Astrocyte (in vitro differentiated cells and primary cell): ENCODE measurements at regions not wholly inside any gene's neighbourhood (a gene's known extent, or its start where the extent isn't known, plus 50 kb on each side); places are given as distances from the start of the nearest gene placed in this dataset.

Source experiments
- DNase-seq: peaks from one replicate; pipeline ENCODE4 v3.0.0-alpha.2; 2010; ENCODE audit warnings: low read depth
- FAIRE-seq: peaks from 2 replicates; lab custom pipeline; 2011; peaks lifted over from hg19 to GRCh38; lab: Jason Lieb, UNC
- H2AFZ ChIP-seq: 2 replicates; pipeline ENCODE4 v1.6.0; 2012; ENCODE audit warnings: low read depth, low read length, inconsistent platforms
- H3K27ac ChIP-seq: 2 replicates; pipeline ENCODE4 v1.5.1; 2011; ENCODE audit warnings: low read depth, low read length, inconsistent platforms
- H3K27me3 ChIP-seq: 2 replicates; pipeline ENCODE4 v1.6.0; 2011; ENCODE audit warnings: low read length, inconsistent platforms; ENCODE audit not compliant: insufficient read depth
- H3K36me3 ChIP-seq: 2 replicates; pipeline ENCODE4 v1.5.1; 2011; ENCODE audit warnings: low read length, inconsistent platforms; ENCODE audit not compliant: insufficient read depth
- H3K4me1 ChIP-seq: 2 replicates; pipeline ENCODE4 v1.5.1; 2011; ENCODE audit warnings: low read length, inconsistent platforms; ENCODE audit not compliant: insufficient read depth
- H3K4me2 ChIP-seq: 2 replicates; pipeline ENCODE4 v1.6.0; 2012; ENCODE audit warnings: low read length, inconsistent platforms
- H3K4me3 ChIP-seq: 2 replicates; pipeline ENCODE4 v1.5.1; 2011; ENCODE audit warnings: low read depth, mild to moderate bottlenecking, low read length, inconsistent platforms; ENCODE audit not compliant: insufficient read depth
- H3K79me2 ChIP-seq: 2 replicates; pipeline ENCODE4 v1.6.0; 2012; ENCODE audit warnings: mild to moderate bottlenecking, low read length, inconsistent platforms; ENCODE audit not compliant: insufficient read depth
- H3K9ac ChIP-seq: 2 replicates; pipeline ENCODE4 v1.6.0; 2012; ENCODE audit warnings: mild to moderate bottlenecking, low read length, inconsistent platforms
- H3K9me3 ChIP-seq: 2 replicates; pipeline ENCODE4 v1.5.1; 2012; ENCODE audit warnings: low read depth, mild to moderate bottlenecking, low read length, inconsistent platforms; ENCODE audit not compliant: insufficient read depth
- H4K20me1 ChIP-seq: 2 replicates; pipeline ENCODE4 v1.6.0; 2012; ENCODE audit warnings: low read length, inconsistent platforms; ENCODE audit not compliant: insufficient read depth
- H3K27ac Mint-ChIP-seq: one replicate; pipeline ENCODE4 v1.8.0; 2021; ENCODE audit warnings: mild to moderate bottlenecking, mixed read lengths; ENCODE audit not compliant: unreplicated experiment
- H3K27me3 Mint-ChIP-seq: one replicate; pipeline ENCODE4 v1.8.0; 2021; ENCODE audit warnings: low read depth, mixed read lengths; ENCODE audit not compliant: unreplicated experiment
- H3K36me3 Mint-ChIP-seq: one replicate; pipeline ENCODE4 v1.8.0; 2021; ENCODE audit warnings: low read depth, mixed read lengths; ENCODE audit not compliant: unreplicated experiment
- H3K4me1 Mint-ChIP-seq: one replicate; pipeline ENCODE4 v1.8.0; 2021; ENCODE audit warnings: low read depth, mixed read lengths; ENCODE audit not compliant: unreplicated experiment
- H3K4me3 Mint-ChIP-seq: one replicate; pipeline ENCODE4 v1.8.0; 2021; ENCODE audit warnings: mild to moderate bottlenecking, moderate library complexity, mixed read lengths; ENCODE audit not compliant: unreplicated experiment
- H3K9me3 Mint-ChIP-seq: one replicate; pipeline ENCODE4 v1.8.0; 2021; ENCODE audit warnings: mild to moderate bottlenecking, mixed read lengths; ENCODE audit not compliant: unreplicated experiment
- CTCF ChIP-seq: IDR thresholded peaks from 2 replicates; pipeline ENCODE4 v1.5.1; 2011; ENCODE audit warnings: low read depth, mild to moderate bottlenecking, inconsistent platforms, low read length, moderate library complexity; ENCODE audit not compliant: insufficient read depth
- EZH2 ChIP-seq: IDR thresholded peaks from 2 replicates; pipeline ENCODE4 v1.6.1; 2012; ENCODE audit warnings: mild to moderate bottlenecking, low read length, inconsistent platforms; ENCODE audit not compliant: insufficient read depth

DNA sequence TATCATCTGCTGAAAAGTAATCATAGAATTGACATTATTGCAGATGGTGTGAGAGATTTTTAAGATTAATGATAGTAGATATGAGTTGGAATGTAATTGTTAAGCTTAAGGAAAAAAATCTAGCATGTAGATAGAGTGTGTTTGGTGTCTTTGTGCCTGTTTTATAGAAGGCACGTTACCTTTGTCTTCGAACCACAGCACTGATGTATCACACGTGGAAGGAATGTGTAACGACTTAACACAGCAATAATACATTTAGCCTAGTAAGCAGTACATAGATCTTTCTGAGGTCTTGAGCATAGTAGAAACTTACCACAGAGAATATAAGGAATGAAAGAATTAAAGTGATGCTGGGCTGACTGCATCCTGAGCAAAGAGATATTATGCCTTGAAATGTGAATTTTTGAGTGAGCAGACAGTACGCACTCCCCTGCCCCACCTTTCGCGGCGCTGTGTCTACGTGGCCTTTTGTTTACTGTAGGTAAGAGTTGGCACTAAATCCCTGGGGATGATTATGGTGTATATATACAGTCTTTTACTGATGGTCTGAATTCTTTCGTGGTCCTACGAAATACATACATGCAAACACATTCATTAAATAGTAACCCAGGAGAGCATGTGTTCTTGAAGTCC lies 217.6 kb upstream of the TOPAZ1 start:
- Histone ChIP-seq H3K27ac (no peak overlapping the region), H3K9ac (no peak overlapping the region), H3K27me3 (peaks cover 10% of the 10 kb centered on the region), H4K20me1 (peaks cover 3% of the 10 kb centered on the region), H3K4me2 (no peak overlapping the region), H3K79me2 (no peaks in the 10 kb centered on the region), H3K36me3 (no peaks in the 10 kb centered on the region), H2AFZ (no peak overlapping the region), H3K9me3 (no peaks in the 10 kb centered on the region), H3K4me3 (no peak overlapping the region), H3K4me1 (no peaks in the 10 kb centered on the region)
- Mint-ChIP-seq H3K4me1 (peaks cover 31% of the 10 kb centered on the region), H3K27ac (no peak overlapping the region), H3K27me3 (no peaks in the 10 kb centered on the region), H3K9me3 (no peaks in the 10 kb centered on the region), H3K4me3 (no peak overlapping the region), H3K36me3 (peaks cover 15% of the 10 kb centered on the region)
- DNase-seq (no peak), FAIRE-seq (no peak)
- TF ChIP-seq CTCF (no peak), EZH2 (no peak)

DNA sequence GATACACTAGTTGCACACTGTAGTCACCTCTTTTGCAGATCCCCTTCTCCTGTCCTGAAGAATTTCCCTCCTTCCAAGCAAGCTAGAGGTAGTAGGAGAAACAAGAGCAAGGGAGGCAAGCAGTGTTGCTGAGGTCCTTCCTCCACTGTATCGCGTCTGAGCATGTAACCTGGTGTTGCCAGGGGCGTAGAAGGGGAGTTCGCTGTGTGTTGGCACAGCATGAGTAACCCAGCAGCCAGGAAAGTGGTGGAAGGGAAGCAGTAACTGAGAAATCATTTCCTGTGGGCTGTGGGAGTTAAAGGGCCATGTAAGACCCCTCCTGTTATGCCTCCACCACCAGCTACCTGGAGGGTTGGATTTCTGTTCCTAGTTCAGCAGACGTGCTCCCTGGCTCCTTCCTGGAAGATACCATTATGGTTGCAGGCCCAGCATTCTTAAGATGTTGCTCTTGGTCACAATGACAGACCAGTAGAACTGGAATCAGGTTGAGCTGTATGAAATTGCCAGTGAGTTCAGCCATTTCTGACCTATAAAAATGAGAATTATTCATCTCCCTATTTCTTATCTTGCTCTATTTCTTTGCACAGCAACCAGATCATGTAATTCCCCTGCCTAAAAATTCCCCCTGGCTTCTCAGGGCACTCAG lies 215.3 kb upstream of the TOPAZ1 start:
- Histone ChIP-seq H3K27ac (no peak overlapping the region), H3K36me3 (no peaks in the 10 kb centered on the region), H3K4me2 (no peak overlapping the region), H2AFZ (no peak overlapping the region), H3K4me3 (no peak overlapping the region), H3K9me3 (no peaks in the 10 kb centered on the region), H4K20me1 (peaks cover 2% of the 10 kb centered on the region), H3K4me1 (no peaks in the 10 kb centered on the region), H3K79me2 (no peaks in the 10 kb centered on the region), H3K9ac (no peak overlapping the region), H3K27me3 (peaks cover 4% of the 10 kb centered on the region)
- H3K27ac Mint-ChIP-seq = no peak overlapping the region
- peaks cover 25% of the 10 kb centered on the region for H3K4me1 Mint-ChIP-seq
- FAIRE-seq (no peak), DNase-seq (no peak)
- no peak overlapping the region for H3K4me3 Mint-ChIP-seq
- no peaks in the 10 kb centered on the region for H3K27me3 Mint-ChIP-seq
- no peaks in the 10 kb centered on the region for H3K9me3 Mint-ChIP-seq
- TF ChIP-seq EZH2 = no peak
- no peak for TF ChIP-seq CTCF
- peaks cover 17% of the 10 kb centered on the region for H3K36me3 Mint-ChIP-seq

DNA sequence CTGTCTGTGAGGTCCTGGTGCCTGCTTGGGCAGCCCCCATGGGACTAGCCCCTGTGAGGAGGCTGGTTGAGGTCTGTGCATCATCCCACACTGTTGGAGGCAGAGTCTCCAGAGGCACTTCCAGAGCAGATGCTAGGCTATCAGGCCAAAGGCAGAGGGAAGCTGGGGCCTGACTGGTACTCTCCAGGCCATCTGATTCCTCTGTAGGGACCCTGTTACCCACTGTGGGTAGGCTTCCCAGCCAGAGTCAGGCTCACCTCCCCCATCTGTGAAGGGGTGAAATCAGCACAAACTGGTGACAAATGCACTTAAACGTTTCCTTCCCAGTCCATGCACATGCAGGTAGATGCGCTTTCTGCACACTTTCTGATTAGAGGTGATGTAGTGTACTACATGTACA lies 212.6 kb upstream of the TOPAZ1 start:
- H3K36me3 ChIP-seq = no peaks in the 10 kb centered on the region
- peaks cover 34% of the 10 kb centered on the region for H3K4me1 Mint-ChIP-seq
- no peaks in the 10 kb centered on the region for H4K20me1 ChIP-seq
- no peaks in the 10 kb centered on the region for H3K27me3 Mint-ChIP-seq
- FAIRE-seq = no peak
- H3K4me3 Mint-ChIP-seq = no peak overlapping the region
- H3K4me3 ChIP-seq = no peak overlapping the region
- H3K4me1 ChIP-seq = no peaks in the 10 kb centered on the region
- H3K36me3 Mint-ChIP-seq = peaks cover 25% of the 10 kb centered on the region
- H3K9ac ChIP-seq = no peak overlapping the region
- H3K4me2 ChIP-seq = no peak overlapping the region
- no peaks in the 10 kb centered on the region for H3K9me3 ChIP-seq
- DNase-seq = no peak
- no peaks in the 10 kb centered on the region for H3K79me2 ChIP-seq
- no peaks in the 10 kb centered on the region for H3K27me3 ChIP-seq
- no peak for TF ChIP-seq EZH2
- TF ChIP-seq CTCF = no peak
- no peaks in the 10 kb centered on the region for H3K9me3 Mint-ChIP-seq
- H2AFZ ChIP-seq = no peak overlapping the region
- H3K27ac Mint-ChIP-seq = no peak overlapping the region
- H3K27ac ChIP-seq = no peak overlapping the region
